GM12873 (cell line): ENCODE measurements at regions not wholly inside any gene's neighbourhood (a gene's known extent, or its start where the extent isn't known, plus 50 kb on each side); places are given as distances from the start of the nearest gene placed in this dataset.

Source experiments
- TF ChIP-seq, protein P1 (sequence below): IDR thresholded peaks from 2 replicates; pipeline ENCODE4 v1.5.1; 2012; ENCODE audit warnings: low read depth, mild to moderate bottlenecking, moderate library complexity, low read length, control low read depth; ENCODE audit not compliant: insufficient read depth; ENCODE audit errors: missing control alignments

DNA sequence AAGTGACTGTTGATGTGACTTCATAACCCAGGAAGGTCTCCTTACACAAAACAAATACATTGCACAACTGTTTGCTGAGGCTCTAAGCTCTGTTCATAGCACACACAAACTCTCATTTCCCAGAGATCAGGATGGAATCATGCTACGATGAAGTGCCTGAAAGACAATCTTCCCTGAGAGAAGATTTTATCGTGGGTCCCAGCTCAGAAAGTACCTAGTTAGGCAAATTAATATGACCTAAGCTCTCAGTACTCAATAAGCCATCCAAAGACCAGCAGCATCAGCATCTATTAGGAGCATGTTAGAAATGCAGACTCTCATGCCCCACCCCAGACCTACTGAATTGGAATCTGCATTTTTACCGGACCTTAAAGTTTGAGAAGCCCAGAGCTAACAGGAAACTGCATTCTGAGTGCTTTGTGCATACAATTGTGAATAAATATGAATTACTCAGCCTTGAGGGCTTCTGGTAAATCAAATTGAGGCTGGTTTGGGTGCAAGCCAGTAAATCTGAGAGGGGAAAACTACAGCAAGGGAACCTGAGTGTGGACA, 161.5 kb upstream of the C2CD4B start:
- TF ChIP-seq, protein P1, sequence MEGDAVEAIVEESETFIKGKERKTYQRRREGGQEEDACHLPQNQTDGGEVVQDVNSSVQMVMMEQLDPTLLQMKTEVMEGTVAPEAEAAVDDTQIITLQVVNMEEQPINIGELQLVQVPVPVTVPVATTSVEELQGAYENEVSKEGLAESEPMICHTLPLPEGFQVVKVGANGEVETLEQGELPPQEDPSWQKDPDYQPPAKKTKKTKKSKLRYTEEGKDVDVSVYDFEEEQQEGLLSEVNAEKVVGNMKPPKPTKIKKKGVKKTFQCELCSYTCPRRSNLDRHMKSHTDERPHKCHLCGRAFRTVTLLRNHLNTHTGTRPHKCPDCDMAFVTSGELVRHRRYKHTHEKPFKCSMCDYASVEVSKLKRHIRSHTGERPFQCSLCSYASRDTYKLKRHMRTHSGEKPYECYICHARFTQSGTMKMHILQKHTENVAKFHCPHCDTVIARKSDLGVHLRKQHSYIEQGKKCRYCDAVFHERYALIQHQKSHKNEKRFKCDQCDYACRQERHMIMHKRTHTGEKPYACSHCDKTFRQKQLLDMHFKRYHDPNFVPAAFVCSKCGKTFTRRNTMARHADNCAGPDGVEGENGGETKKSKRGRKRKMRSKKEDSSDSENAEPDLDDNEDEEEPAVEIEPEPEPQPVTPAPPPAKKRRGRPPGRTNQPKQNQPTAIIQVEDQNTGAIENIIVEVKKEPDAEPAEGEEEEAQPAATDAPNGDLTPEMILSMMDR = no peak

DNA sequence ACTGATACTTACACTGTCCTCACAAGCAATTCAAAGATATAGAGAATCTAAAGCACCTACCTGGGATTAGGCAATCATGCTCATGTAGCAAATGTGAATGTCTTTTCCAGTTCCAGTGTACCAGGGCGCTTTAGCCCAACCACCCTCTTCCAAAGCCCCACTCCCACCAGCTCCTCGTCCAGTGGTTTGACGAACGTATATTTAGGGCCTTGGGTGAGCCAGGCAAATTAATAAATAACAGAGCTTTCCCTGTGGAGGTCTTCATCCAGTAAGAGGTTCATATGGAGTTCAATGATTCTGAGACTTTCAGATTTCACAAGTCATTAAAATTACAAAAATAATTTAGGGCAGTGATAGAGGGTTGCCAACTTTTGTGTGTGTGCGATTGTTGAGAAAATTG, 162.3 kb upstream of the C2CD4B start:
- TF ChIP-seq, protein P1 = no peak

GRCh38 chr15:62334536-62334935, 169.5 kb upstream of the C2CD4B start:
- TF ChIP-seq, protein P1 = no peak

GRCh38 chr15:62337934-62338333, 172.8 kb upstream of the C2CD4B start:
- TF ChIP-seq, protein P1 = no peak

- TF ChIP-seq, protein P1 = no peak
Observed at GRCh38 chr15:62338497-62338896, 173.4 kb upstream of the C2CD4B start.

GRCh38 chr15:62342959-62343358, 177.9 kb upstream of the C2CD4B start:
- TF ChIP-seq, protein P1 = no peak

GRCh38 chr15:62343397-62343796, 178.3 kb upstream of the C2CD4B start:
- TF ChIP-seq, protein P1 = no peak
